ENCODE measurements at regions not wholly inside any gene's neighbourhood (a gene's known extent, or its start where the extent isn't known, plus 50 kb on each side); places are given as distances from the start of the nearest gene placed in this dataset.

GRCh38 chr2:19046986-19047780 is 311.2 kb downstream of the OSR1 start:
- no peak for DNase-seq (ENCODE audit: low read depth in 4 of 4, low spot score in 3 of 4)

GRCh38 chr2:19045151-19045550 is 313.3 kb downstream of the OSR1 start:
- DNase-seq (ENCODE audit: low read depth in 4 of 4, low spot score in 3 of 4): no peak

GRCh38 chr2:19043893-19044292 is 314.5 kb downstream of the OSR1 start:
- DNase-seq (ENCODE audit: low read depth in 4 of 4, low spot score in 3 of 4): no peak

GRCh38 chr2:19041434-19042041 is 316.9 kb downstream of the OSR1 start:
- no peak for DNase-seq (ENCODE audit: low read depth in 4 of 4, low spot score in 3 of 4)

- DNase-seq (ENCODE audit: low read depth in 4 of 4, low spot score in 3 of 4): no peak
Observed at GRCh38 chr2:19038071-19039015, 320.1 kb downstream of the OSR1 start.

GRCh38 chr2:19036091-19036490 is 322.3 kb downstream of the OSR1 start:
- no peak for DNase-seq (ENCODE audit: low read depth in 4 of 4, low spot score in 3 of 4)

GRCh38 chr2:19035238-19035637 is 323.2 kb downstream of the OSR1 start:
- DNase-seq (ENCODE audit: low read depth in 4 of 4, low spot score in 3 of 4): no peak

- DNase-seq (ENCODE audit: low read depth in 4 of 4, low spot score in 3 of 4): no peak
Observed at GRCh38 chr2:19033240-19033639, 325.2 kb downstream of the OSR1 start.

- no peak for DNase-seq (ENCODE audit: low read depth in 4 of 4, low spot score in 3 of 4)
Observed at GRCh38 chr2:19031642-19032041, 326.8 kb downstream of the OSR1 start.

GRCh38 chr2:19029655-19030054 is 328.8 kb downstream of the OSR1 start:
- DNase-seq (ENCODE audit: low read depth in 4 of 4, low spot score in 3 of 4): no peak

GRCh38 chr2:19028587-19029375 is 329.6 kb downstream of the OSR1 start:
- no peak for DNase-seq (ENCODE audit: low read depth in 4 of 4, low spot score in 3 of 4)

GRCh38 chr2:19027626-19028025 is 330.8 kb downstream of the OSR1 start:
- no peak for DNase-seq (ENCODE audit: low read depth in 4 of 4, low spot score in 3 of 4)

GRCh38 chr2:19026261-19026660 is 332.2 kb downstream of the OSR1 start:
- DNase-seq (ENCODE audit: low read depth in 4 of 4, low spot score in 3 of 4): no peak

GRCh38 chr2:19022334-19022733 is 336.1 kb downstream of the OSR1 start:
- DNase-seq (ENCODE audit: low read depth in 4 of 4, low spot score in 3 of 4): no peak

- no peak for DNase-seq (ENCODE audit: low read depth in 4 of 4, low spot score in 3 of 4)
Observed at GRCh38 chr2:19021721-19022120, 336.7 kb downstream of the OSR1 start.

GRCh38 chr2:19021100-19021476 is 337.3 kb downstream of the OSR1 start:
- DNase-seq (ENCODE audit: low read depth in 4 of 4, low spot score in 3 of 4): no peak

- no peak for DNase-seq (ENCODE audit: low read depth in 4 of 4, low spot score in 3 of 4)
Observed at GRCh38 chr2:19020144-19021099, 338.0 kb downstream of the OSR1 start.

GRCh38 chr2:19009510-19009909 is 348.9 kb downstream of the OSR1 start:
- DNase-seq (ENCODE audit: low read depth in 4 of 4, low spot score in 3 of 4): no peak

GRCh38 chr2:19003554-19003953 is 354.9 kb downstream of the OSR1 start:
- DNase-seq (ENCODE audit: low read depth in 4 of 4, low spot score in 3 of 4): no peak
